Memory B cell (primary cell): ENCODE measurements at regions not wholly inside any gene's neighbourhood (a gene's known extent, or its start where the extent isn't known, plus 50 kb on each side); places are given as distances from the start of the nearest gene placed in this dataset.
"Not testable (repeated sequence)": the region's sequence is repeated elsewhere in the genome, so short reads cannot be mapped to it uniquely, and the experiment has no call there.

Source experiments
- ATAC-seq: fragments of 150-1000 bp; cut with Tn5 transposase; 2 replicates; pipeline ENCODE4 v1.10.0; 2021; ENCODE audit warnings: low read depth, mild to moderate bottlenecking, moderate library complexity
- DNase-seq, 2 donors: peaks; one replicate each; pipeline ENCODE4 v3.0.0; 2022; ENCODE audit warnings: low spot score in 2 of 2
- H3K27ac Mint-ChIP-seq: one replicate; pipeline ENCODE4 v1.8.0; 2022; ENCODE audit warnings: mild to moderate bottlenecking, moderate library complexity, mixed read lengths
- H3K27me3 Mint-ChIP-seq: one replicate; pipeline ENCODE4 v1.8.0; 2022; ENCODE audit warnings: mixed read lengths
- H3K36me3 Mint-ChIP-seq: one replicate; pipeline ENCODE4 v1.8.0; 2022; ENCODE audit warnings: mild to moderate bottlenecking, mixed read lengths
- H3K4me1 Mint-ChIP-seq: one replicate; pipeline ENCODE4 v1.8.0; 2022; ENCODE audit warnings: mixed read lengths
- H3K4me3 Mint-ChIP-seq: one replicate; pipeline ENCODE4 v1.8.0; 2022; ENCODE audit warnings: mild to moderate bottlenecking, moderate library complexity, mixed read lengths
- H3K9me3 Mint-ChIP-seq: one replicate; pipeline ENCODE4 v1.8.0; 2022; ENCODE audit warnings: mixed read lengths

GRCh38 chr6:66307490-66307889 lies 600.5 kb upstream of the EYS start:
- Mint-ChIP-seq H3K36me3 (peaks cover 2% of the 10 kb centered on the region), H3K4me3 (no peak overlapping the region), H3K4me1 (no peaks in the 10 kb centered on the region), H3K27ac (no peak overlapping the region), H3K27me3 (no peaks in the 10 kb centered on the region), H3K9me3 (peaks cover 15% of the 10 kb centered on the region)
- DNase-seq (no peak), ATAC-seq (no peak)

GRCh38 chr6:66291905-66292304 lies 584.9 kb upstream of the EYS start:
- Mint-ChIP-seq H3K4me3 (no peak overlapping the region), H3K36me3 (no peaks in the 10 kb centered on the region), H3K9me3 (peaks cover 4% of the 10 kb centered on the region), H3K4me1 (no peaks in the 10 kb centered on the region), H3K27ac (no peak overlapping the region), H3K27me3 (no peaks in the 10 kb centered on the region)
- no peak for DNase-seq
- no peak for ATAC-seq

GRCh38 chr6:66289889-66290288 lies 582.9 kb upstream of the EYS start:
- H3K4me3 Mint-ChIP-seq, result no peak overlapping the region
- H3K27me3 Mint-ChIP-seq, result no peaks in the 10 kb centered on the region
- ATAC-seq (no peak), DNase-seq (no peak)
- no peaks in the 10 kb centered on the region for H3K4me1 Mint-ChIP-seq
- peaks cover 4% of the 10 kb centered on the region for H3K9me3 Mint-ChIP-seq
- no peak overlapping the region for H3K27ac Mint-ChIP-seq
- H3K36me3 Mint-ChIP-seq, result no peaks in the 10 kb centered on the region

- no peak overlapping the region for H3K27ac Mint-ChIP-seq
- peaks cover 3% of the 10 kb centered on the region for H3K9me3 Mint-ChIP-seq
- DNase-seq (no peak), ATAC-seq (no peak)
- H3K36me3 Mint-ChIP-seq, result no peaks in the 10 kb centered on the region
- H3K4me3 Mint-ChIP-seq, result no peak overlapping the region
- no peaks in the 10 kb centered on the region for H3K27me3 Mint-ChIP-seq
- H3K4me1 Mint-ChIP-seq, result no peaks in the 10 kb centered on the region
Measured at GRCh38 chr6:66278115-66278514, 571.1 kb upstream of the EYS start.

GRCh38 chr6:66277400-66277799 lies 570.4 kb upstream of the EYS start:
- DNase-seq (no peak), ATAC-seq (no peak)

GRCh38 chr6:66265737-66266136 lies 558.7 kb upstream of the EYS start:
- ATAC-seq, result no peak
- Mint-ChIP-seq H3K4me1 (no peaks in the 10 kb centered on the region), H3K27me3 (no peaks in the 10 kb centered on the region), H3K9me3 (peaks cover 5% of the 10 kb centered on the region), H3K4me3 (no peak overlapping the region), H3K27ac (no peak overlapping the region), H3K36me3 (no peaks in the 10 kb centered on the region)
- DNase-seq, result no peak

More at GRCh38 chr6:66277400-66277799, 570.4 kb upstream of the EYS start:
- Mint-ChIP-seq H3K9me3 (peaks cover 3% of the 10 kb centered on the region), H3K4me1 (no peaks in the 10 kb centered on the region), H3K36me3 (no peaks in the 10 kb centered on the region), H3K27ac (no peak overlapping the region), H3K27me3 (no peaks in the 10 kb centered on the region), H3K4me3 (no peak overlapping the region)

- H3K36me3 Mint-ChIP-seq, result no peaks in the 10 kb centered on the region
- ATAC-seq, result no peak
Measured at GRCh38 chr6:66264376-66264775, 557.4 kb upstream of the EYS start.

GRCh38 chr6:66258731-66259487 lies 551.9 kb upstream of the EYS start:
- DNase-seq, H3K27ac Mint-ChIP-seq, H3K4me1 Mint-ChIP-seq, H3K36me3 Mint-ChIP-seq, H3K27me3 Mint-ChIP-seq, H3K4me3 Mint-ChIP-seq, ATAC-seq: not testable (repeated sequence)
- peaks cover 11% of the 10 kb centered on the region for H3K9me3 Mint-ChIP-seq

More at GRCh38 chr6:66264376-66264775, 557.4 kb upstream of the EYS start:
- DNase-seq, result no peak
- H3K9me3 Mint-ChIP-seq, result peaks cover 8% of the 10 kb centered on the region
- no peak overlapping the region for H3K27ac Mint-ChIP-seq
- H3K4me1 Mint-ChIP-seq, result no peaks in the 10 kb centered on the region
- no peaks in the 10 kb centered on the region for H3K27me3 Mint-ChIP-seq
- H3K4me3 Mint-ChIP-seq, result no peak overlapping the region

- Mint-ChIP-seq H3K4me3 (no peak overlapping the region), H3K9me3 (peaks cover 1% of the 10 kb centered on the region), H3K27ac (no peak overlapping the region), H3K36me3 (no peaks in the 10 kb centered on the region), H3K27me3 (no peaks in the 10 kb centered on the region), H3K4me1 (no peaks in the 10 kb centered on the region)
- DNase-seq (no peak), ATAC-seq (no peak)
Measured at GRCh38 chr6:66245231-66245630, 538.2 kb upstream of the EYS start.

- ATAC-seq (no peak), DNase-seq (no peak)
- Mint-ChIP-seq H3K4me1 (no peaks in the 10 kb centered on the region), H3K4me3 (no peak overlapping the region), H3K27me3 (no peaks in the 10 kb centered on the region), H3K36me3 (no peaks in the 10 kb centered on the region), H3K9me3 (no peaks in the 10 kb centered on the region), H3K27ac (no peak overlapping the region)
Measured at GRCh38 chr6:66238851-66239250, 531.8 kb upstream of the EYS start.

GRCh38 chr6:66232890-66233289 lies 525.9 kb upstream of the EYS start:
- DNase-seq (no peak), ATAC-seq (no peak)
- no peaks in the 10 kb centered on the region for H3K36me3 Mint-ChIP-seq
- H3K27ac Mint-ChIP-seq, result no peak overlapping the region
- H3K9me3 Mint-ChIP-seq, result peaks cover 2% of the 10 kb centered on the region
- H3K4me1 Mint-ChIP-seq, result no peaks in the 10 kb centered on the region
- no peaks in the 10 kb centered on the region for H3K27me3 Mint-ChIP-seq
- no peak overlapping the region for H3K4me3 Mint-ChIP-seq

GRCh38 chr6:66230591-66230990 lies 523.6 kb upstream of the EYS start:
- H3K9me3 Mint-ChIP-seq, result peaks cover 2% of the 10 kb centered on the region

GRCh38 chr6:66226109-66226508 lies 519.1 kb upstream of the EYS start:
- ATAC-seq (no peak), DNase-seq (no peak)
- no peaks in the 10 kb centered on the region for H3K4me1 Mint-ChIP-seq
- no peaks in the 10 kb centered on the region for H3K36me3 Mint-ChIP-seq
- H3K4me3 Mint-ChIP-seq, result no peak overlapping the region
- no peaks in the 10 kb centered on the region for H3K9me3 Mint-ChIP-seq
- no peaks in the 10 kb centered on the region for H3K27me3 Mint-ChIP-seq
- H3K27ac Mint-ChIP-seq, result no peak overlapping the region

More at GRCh38 chr6:66230591-66230990, 523.6 kb upstream of the EYS start:
- Mint-ChIP-seq H3K27ac (no peak overlapping the region), H3K4me1 (no peaks in the 10 kb centered on the region), H3K36me3 (no peaks in the 10 kb centered on the region), H3K4me3 (no peak overlapping the region), H3K27me3 (no peaks in the 10 kb centered on the region)
- DNase-seq, result no peak
- ATAC-seq, result no peak

GRCh38 chr6:66210964-66211363 lies 503.9 kb upstream of the EYS start:
- no peak overlapping the region for H3K27ac Mint-ChIP-seq
- no peaks in the 10 kb centered on the region for H3K9me3 Mint-ChIP-seq
- ATAC-seq (no peak), DNase-seq (no peak)
- H3K27me3 Mint-ChIP-seq, result no peaks in the 10 kb centered on the region
- H3K4me3 Mint-ChIP-seq, result no peak overlapping the region
- no peaks in the 10 kb centered on the region for H3K36me3 Mint-ChIP-seq
- H3K4me1 Mint-ChIP-seq, result no peaks in the 10 kb centered on the region

GRCh38 chr6:66200390-66200789 lies 493.4 kb upstream of the EYS start:
- H3K4me1 Mint-ChIP-seq, result no peaks in the 10 kb centered on the region
- ATAC-seq (no peak), DNase-seq (no peak)
- peaks cover 1% of the 10 kb centered on the region for H3K9me3 Mint-ChIP-seq
- no peak overlapping the region for H3K4me3 Mint-ChIP-seq
- no peaks in the 10 kb centered on the region for H3K27me3 Mint-ChIP-seq
- no peak overlapping the region for H3K27ac Mint-ChIP-seq
- H3K36me3 Mint-ChIP-seq, result no peaks in the 10 kb centered on the region
